ENCODE measurements at regions not wholly inside any gene's neighbourhood (a gene's known extent, or its start where the extent isn't known, plus 50 kb on each side); places are given as distances from the start of the nearest gene placed in this dataset.

DNA sequence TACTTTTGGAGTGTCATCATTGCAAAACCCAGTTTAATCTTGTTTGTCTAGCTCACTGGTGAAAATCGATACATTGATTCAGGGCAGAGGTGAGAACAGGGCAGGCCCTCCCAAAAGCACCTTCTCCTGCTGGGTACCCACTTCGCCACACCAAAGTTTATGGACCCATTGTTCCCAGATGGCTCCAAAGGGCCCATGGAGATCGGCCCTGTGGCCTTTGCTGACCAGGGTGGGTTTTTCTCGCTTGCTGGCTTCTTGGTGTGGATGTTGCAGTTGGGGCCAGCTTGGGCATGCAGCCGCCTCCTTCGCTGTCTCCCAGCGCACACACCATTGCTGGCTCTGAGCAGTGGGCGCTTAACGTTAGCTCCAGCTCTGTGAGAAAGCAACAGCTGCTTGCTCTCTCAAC is 178.1 kb upstream of the PDE10A start:
- H3K56ac ChIP-seq (ENCODE audit: extremely low read depth, insufficient read depth, low read length) = no peak overlapping the region
- no peak overlapping the region for H4K8ac ChIP-seq (ENCODE audit: low read depth in 2 of 2, low read length in 2 of 2)
- H3K27me3 ChIP-seq (ENCODE audit: control insufficient read depth, insufficient read depth, low read length) = no peaks in the 10 kb centered on the region
- H3K4me1 ChIP-seq (ENCODE audit: control insufficient read depth, insufficient read depth, low read length) = peaks cover 4% of the 10 kb centered on the region
- H3K9ac ChIP-seq (ENCODE audit: low read depth, low read length) = no peak overlapping the region
- H3K9me1 ChIP-seq (ENCODE audit: insufficient read depth, low read length) = no peaks in the 10 kb centered on the region
- H3K27ac ChIP-seq (ENCODE audit: insufficient read depth, low read length) = no peak overlapping the region
- H3K36me3 ChIP-seq (ENCODE audit: control insufficient read depth, insufficient read depth, low read length) = no peaks in the 10 kb centered on the region
- H3K4me3 ChIP-seq (ENCODE audit: insufficient read depth, low read depth, low read length) = no peak overlapping the region
- no peak overlapping the region for H2BK120ac ChIP-seq (ENCODE audit: low read depth, low read length)
- no peak for DNase-seq
- H4K91ac ChIP-seq (ENCODE audit: insufficient read depth, low read depth, low read length) = no peak overlapping the region
- H3K18ac ChIP-seq (ENCODE audit: low read depth, low read length) = no peak overlapping the region
- intact Hi-C loops (cut with micrococcal nuclease) = no loop called here
- no peak overlapping the region for H2BK15ac ChIP-seq (ENCODE audit: low read depth, low read length)
- TF ChIP-seq CEBPB (IDR thresholded peaks at IDR 0.05; ENCODE audit: low read depth, low read length) (no peak), NFE2L2 (IDR thresholded peaks at IDR 0.05; ENCODE audit: low read depth, low read length) (no peak), RFX5 (IDR thresholded peaks at IDR 0.05; ENCODE audit: low read depth, low read length) (no peak), CHD1 (IDR thresholded peaks at IDR 0.05; ENCODE audit: low read depth, low read length) (no peak), MAZ (IDR thresholded peaks at IDR 0.05; ENCODE audit: borderline replicate concordance, low read depth, low read length) (no peak), RAD21 (IDR thresholded peaks at IDR 0.05; ENCODE audit: low read length) (no peak), BHLHE40 (IDR thresholded peaks at IDR 0.05; ENCODE audit: low read depth, low read length) (no peak), POLR2A (IDR thresholded peaks at IDR 0.05; ENCODE audit: low read depth, low read length) (no peak), RCOR1 (IDR thresholded peaks at IDR 0.05; ENCODE audit: insufficient replicate concordance, low read length) (no peak)
- TF ChIP-seq, protein P1, sequence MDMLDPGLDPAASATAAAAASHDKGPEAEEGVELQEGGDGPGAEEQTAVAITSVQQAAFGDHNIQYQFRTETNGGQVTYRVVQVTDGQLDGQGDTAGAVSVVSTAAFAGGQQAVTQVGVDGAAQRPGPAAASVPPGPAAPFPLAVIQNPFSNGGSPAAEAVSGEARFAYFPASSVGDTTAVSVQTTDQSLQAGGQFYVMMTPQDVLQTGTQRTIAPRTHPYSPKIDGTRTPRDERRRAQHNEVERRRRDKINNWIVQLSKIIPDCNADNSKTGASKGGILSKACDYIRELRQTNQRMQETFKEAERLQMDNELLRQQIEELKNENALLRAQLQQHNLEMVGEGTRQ (IDR thresholded peaks at IDR 0.05; ENCODE audit: low read depth, low read length) = no peak
- TF ChIP-seq, protein P2, sequence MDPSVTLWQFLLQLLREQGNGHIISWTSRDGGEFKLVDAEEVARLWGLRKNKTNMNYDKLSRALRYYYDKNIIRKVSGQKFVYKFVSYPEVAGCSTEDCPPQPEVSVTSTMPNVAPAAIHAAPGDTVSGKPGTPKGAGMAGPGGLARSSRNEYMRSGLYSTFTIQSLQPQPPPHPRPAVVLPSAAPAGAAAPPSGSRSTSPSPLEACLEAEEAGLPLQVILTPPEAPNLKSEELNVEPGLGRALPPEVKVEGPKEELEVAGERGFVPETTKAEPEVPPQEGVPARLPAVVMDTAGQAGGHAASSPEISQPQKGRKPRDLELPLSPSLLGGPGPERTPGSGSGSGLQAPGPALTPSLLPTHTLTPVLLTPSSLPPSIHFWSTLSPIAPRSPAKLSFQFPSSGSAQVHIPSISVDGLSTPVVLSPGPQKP (IDR thresholded peaks at IDR 0.05; ENCODE audit: borderline replicate concordance, low read depth, low read length) = no peak
- H2AK9ac ChIP-seq (replicated peaks; ENCODE audit: low read depth, low read length, poor library complexity) = no peak overlapping the region
- BruUV-seq (replicated peaks) = no TSS peak
- no peaks in the 10 kb centered on the region for H3K79me1 ChIP-seq (ENCODE audit: low read depth in 1 of 2, low read length in 2 of 2)
- H3K14ac ChIP-seq (replicated peaks; ENCODE audit: low read depth, low read length) = no peak overlapping the region
- H3K4ac ChIP-seq (ENCODE audit: low read depth, low read length) = no peak overlapping the region
- CTCF ChIA-PET = interaction anchor here (1.4 kb wide), 1 partner anchor 401 kb away, joined by 6 read pairs; no protein-coding TSS in a partner anchor
- no peak overlapping the region for H3K4me2 ChIP-seq (ENCODE audit: low read depth, low read length)
- 100% methylated on average over 1 of the region's 9 CpGs; no CpG with 5 or more reads in 1 of the 2 experiments for WGBS, 2 experiments (ENCODE audit: extremely low coverage in 2 of 2, insufficient read length in 1 of 2)
- H2BK20ac ChIP-seq (ENCODE audit: low read depth, low read length) = no peak overlapping the region
- H4K5ac ChIP-seq (ENCODE audit: low read depth, low read length) = no peak overlapping the region
- no peak overlapping the region for H2BK5ac ChIP-seq (ENCODE audit: low read depth, low read length, poor library complexity, severe bottlenecking)
- no peak overlapping the region for H3K23ac ChIP-seq (ENCODE audit: low read depth, low read length)
- in situ Hi-C loops (cut with MboI; ENCODE audit: low sequenced_read_pairs) = no loop called here
- ATAC-seq (ENCODE audit: low read depth) = no peak
- no peaks in the 10 kb centered on the region for H4K20me1 ChIP-seq (ENCODE audit: insufficient read depth, low read length)
- dilution Hi-C loops (cut with HindIII; ENCODE audit: low sequenced_read_pairs, unreplicated experiment) = no loop called here
- no peak overlapping the region for H2AFZ ChIP-seq (replicated peaks; ENCODE audit: low read length, poor library complexity)
- POLR2A ChIA-PET (ENCODE audit: unreplicated experiment) = no interaction called here
- H3K9me3 ChIP-seq (ENCODE audit: control insufficient read depth, insufficient read depth, low read length) = no peaks in the 10 kb centered on the region
- no peak overlapping the region for H2AK5ac ChIP-seq (ENCODE audit: low read depth, low read length)
